Calu3 (cell line): ENCODE measurements at regions not wholly inside any gene's neighbourhood (a gene's known extent, or its start where the extent isn't known, plus 50 kb on each side); places are given as distances from the start of the nearest gene placed in this dataset.

Experiments
- BruUV-seq: library from RNA; stranded (reverse); fragments of 400-500 nt; replicated peaks from 2 replicates; lab custom pipeline; 2021; lab: Mats Ljungman, UMichigan
- CTCF ChIA-PET: fragments of 300-600 bp; sonication (Branson Sonifier 250); formaldehyde crosslinking; loops from one replicate; lab custom pipeline; 2022; ENCODE audit warnings: antibody characterized with exemption; lab: Charles Lee
- DNase-seq: peaks from one replicate; pipeline ENCODE4 v3.0.0; 2022
- H3K27ac Mint-ChIP-seq: one replicate; pipeline ENCODE4 v1.8.0; 2022; ENCODE audit warnings: mixed read lengths; ENCODE audit not compliant: unreplicated experiment
- H3K27me3 Mint-ChIP-seq: one replicate; pipeline ENCODE4 v1.8.0; 2022; ENCODE audit warnings: mixed read lengths; ENCODE audit not compliant: unreplicated experiment
- H3K36me3 Mint-ChIP-seq: one replicate; pipeline ENCODE4 v1.8.0; 2022; ENCODE audit warnings: mild to moderate bottlenecking, moderate library complexity, mixed read lengths; ENCODE audit not compliant: insufficient read depth, unreplicated experiment
- H3K4me1 Mint-ChIP-seq: one replicate; pipeline ENCODE4 v1.8.0; 2022; ENCODE audit warnings: mild to moderate bottlenecking, low read depth, mixed read lengths; ENCODE audit not compliant: unreplicated experiment
- H3K4me3 Mint-ChIP-seq: one replicate; pipeline ENCODE4 v1.8.0; 2022; ENCODE audit warnings: mild to moderate bottlenecking, low read depth, moderate library complexity, mixed read lengths; ENCODE audit not compliant: unreplicated experiment
- H3K9me3 Mint-ChIP-seq: one replicate; pipeline ENCODE4 v1.8.0; 2022; ENCODE audit warnings: low read depth, mixed read lengths; ENCODE audit not compliant: unreplicated experiment
- CTCF ChIP-seq: fragments of 200-600 bp; IDR thresholded peaks from one replicate; pipeline ENCODE4 v1.8.0; 2022; ENCODE audit warnings: antibody characterized with exemption; ENCODE audit not compliant: unreplicated experiment
- intact Hi-C: fragments of 100-400 bp; cut with micrococcal nuclease; formaldehyde crosslinking; loops from one replicate; pipeline ENCODE4 v1.10.0; 2022; ENCODE audit not compliant: unreplicated experiment

- Mint-ChIP-seq H3K27me3 (no peaks in the 10 kb centered on the region), H3K4me3 (no peak overlapping the region), H3K9me3 (peaks cover 3% of the 10 kb centered on the region), H3K4me1 (no peaks in the 10 kb centered on the region), H3K27ac (no peak overlapping the region), H3K36me3 (no peaks in the 10 kb centered on the region)
- intact Hi-C loops = no loop called here
- no peak for TF ChIP-seq CTCF
- BruUV-seq = no TSS peak
- CTCF ChIA-PET = no interaction called here
- DNase-seq = no peak
Observed at GRCh38 chr18:6605115-6605869, 124.2 kb upstream of the ARHGAP28 start.

DNA sequence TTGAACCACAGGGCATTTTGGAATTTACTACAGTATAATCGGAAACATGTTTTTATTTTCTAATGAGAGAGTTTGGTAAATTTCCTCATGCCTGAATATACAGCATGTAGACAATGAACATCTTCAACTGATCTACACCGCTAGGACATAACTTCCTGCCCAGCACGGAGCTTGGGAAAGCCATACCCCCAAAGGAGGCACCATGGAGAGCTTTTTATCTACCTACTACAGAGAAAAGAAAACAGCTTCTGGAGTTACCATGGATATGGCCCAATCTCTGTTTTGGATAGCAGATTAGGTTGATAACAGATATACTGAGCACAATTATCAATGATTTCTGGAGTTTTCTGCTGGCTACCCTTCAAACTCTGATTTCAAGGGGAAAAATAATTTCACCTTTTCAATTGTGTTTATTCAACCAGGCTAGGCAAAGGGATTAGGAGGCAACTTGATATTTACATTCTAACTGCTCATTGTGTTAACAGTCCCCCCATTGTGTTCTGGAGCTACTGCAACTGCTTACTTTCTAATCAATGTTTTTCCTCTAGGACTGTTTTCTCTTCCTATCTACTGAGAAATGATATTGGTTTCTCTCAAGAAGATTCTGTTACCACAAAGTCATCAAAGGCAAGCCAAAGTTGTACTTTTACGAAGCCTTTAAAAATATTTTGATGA is 123.0 kb upstream of the ARHGAP28 start:
- Mint-ChIP-seq H3K9me3 (peaks cover 5% of the 10 kb centered on the region), H3K4me1 (no peaks in the 10 kb centered on the region), H3K36me3 (no peaks in the 10 kb centered on the region), H3K27me3 (peaks cover 10% of the 10 kb centered on the region), H3K27ac (no peak overlapping the region), H3K4me3 (no peak overlapping the region)
- intact Hi-C loops = no loop called here
- no peak for TF ChIP-seq CTCF
- CTCF ChIA-PET = no interaction called here
- no peak for DNase-seq
- BruUV-seq = no TSS peak

GRCh38 chr18:6607343-6607742 is 122.2 kb upstream of the ARHGAP28 start:
- peaks cover 18% of the 10 kb centered on the region for H3K27me3 Mint-ChIP-seq
- no peaks in the 10 kb centered on the region for H3K4me1 Mint-ChIP-seq
- CTCF ChIA-PET = no interaction called here
- no peak overlapping the region for H3K27ac Mint-ChIP-seq
- BruUV-seq = no TSS peak
- no peak for DNase-seq
- H3K36me3 Mint-ChIP-seq = no peaks in the 10 kb centered on the region
- no peak for TF ChIP-seq CTCF
- no peak overlapping the region for H3K4me3 Mint-ChIP-seq
- intact Hi-C loops = no loop called here
- H3K9me3 Mint-ChIP-seq = peaks cover 8% of the 10 kb centered on the region

DNA sequence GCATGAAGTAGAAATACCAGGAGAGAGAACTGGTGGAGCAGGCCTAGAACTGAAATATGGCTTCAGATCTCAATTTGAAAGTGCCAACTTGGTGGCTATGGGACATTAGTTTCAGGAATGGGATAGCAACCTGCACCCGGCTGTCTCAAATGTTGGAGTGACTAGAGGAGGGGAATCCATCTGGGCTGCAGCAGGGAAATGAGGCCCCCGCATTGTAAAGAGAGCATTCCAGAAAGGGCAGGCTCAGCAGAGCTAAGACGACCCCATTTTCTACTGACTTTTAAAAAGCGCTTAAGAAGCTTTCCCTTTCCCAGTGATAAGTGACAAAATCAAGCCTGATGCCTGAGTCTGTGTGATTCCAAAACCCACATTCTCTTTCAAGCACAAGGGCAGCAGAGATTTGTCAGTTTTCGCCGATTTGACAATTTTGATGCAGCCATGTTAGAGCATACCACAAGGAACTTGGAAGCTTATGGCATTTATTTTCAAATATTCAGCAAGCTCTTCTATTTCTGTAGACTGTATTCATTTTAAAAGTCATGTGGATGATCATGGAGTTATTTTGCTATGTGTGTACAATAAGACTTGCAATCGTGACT is 119.8 kb upstream of the ARHGAP28 start:
- CTCF ChIA-PET = no interaction called here

More for the DNA sequence above, 119.8 kb upstream of the ARHGAP28 start:
- H3K36me3 Mint-ChIP-seq = no peaks in the 10 kb centered on the region
- TF ChIP-seq CTCF = no peak
- no peaks in the 10 kb centered on the region for H3K4me1 Mint-ChIP-seq
- H3K27ac Mint-ChIP-seq = no peak overlapping the region
- no peak overlapping the region for H3K4me3 Mint-ChIP-seq
- BruUV-seq = no TSS peak
- peaks cover 10% of the 10 kb centered on the region for H3K9me3 Mint-ChIP-seq
- peaks cover 26% of the 10 kb centered on the region for H3K27me3 Mint-ChIP-seq
- no peak for DNase-seq
- intact Hi-C loops = no loop called here
